ENCODE measurements at regions not wholly inside any gene's neighbourhood (a gene's known extent, or its start where the extent isn't known, plus 50 kb on each side); places are given as distances from the start of the nearest gene placed in this dataset.

DNA sequence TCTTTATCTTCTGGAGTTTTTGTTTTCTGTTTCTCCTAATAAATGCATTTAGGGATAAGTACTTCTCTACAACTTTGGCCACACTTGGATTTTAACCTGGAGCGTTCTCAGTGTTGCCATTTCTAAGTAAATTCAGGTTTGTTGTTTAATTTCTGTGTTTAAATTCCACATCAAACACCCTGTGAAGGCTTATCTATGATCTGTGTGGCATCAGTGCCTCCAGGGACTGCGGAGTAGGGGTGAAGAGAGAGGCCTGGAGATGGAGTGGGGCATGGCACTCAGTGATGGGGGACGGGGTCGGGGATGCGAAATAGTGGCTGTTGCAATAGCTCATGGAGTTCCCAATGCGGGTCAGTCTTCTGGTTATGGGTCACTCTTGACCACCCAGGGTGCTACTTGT lies 294.8 kb downstream of the HS3ST3B1 start:
- H4K20me1 ChIP-seq (ENCODE audit: insufficient read depth) = no peaks in the 10 kb centered on the region
- no peaks in the 10 kb centered on the region for H3K9me2 ChIP-seq (ENCODE audit: insufficient read depth)
- no peaks in the 10 kb centered on the region; a peak in 1 of 4 replicates for H3K9me3 ChIP-seq (ENCODE audit: control insufficient read depth in 1 of 2, insufficient read depth in 1 of 2, low read depth in 1 of 2, low read length in 2 of 2)
- BruUV-seq (replicated peaks) = no TSS peak
- TF ChIP-seq TCF7L2 (IDR thresholded peaks at IDR 0.05; ENCODE audit: borderline replicate concordance, extremely low read depth, insufficient read depth, insufficient read length) (no peak), EZH2phosphoT487 (IDR thresholded peaks at IDR 0.05; ENCODE audit: borderline replicate concordance) (no peak), CEBPB (IDR thresholded peaks at IDR 0.05; ENCODE audit: low read depth) (no peak), JUND (IDR thresholded peaks at IDR 0.05) (no peak), EGR1 (IDR thresholded peaks at IDR 0.05; ENCODE audit: low read depth) (no peak), FOSL1 (IDR thresholded peaks at IDR 0.05; ENCODE audit: low read depth) (no peak)
- TF ChIP-seq, protein P1, sequence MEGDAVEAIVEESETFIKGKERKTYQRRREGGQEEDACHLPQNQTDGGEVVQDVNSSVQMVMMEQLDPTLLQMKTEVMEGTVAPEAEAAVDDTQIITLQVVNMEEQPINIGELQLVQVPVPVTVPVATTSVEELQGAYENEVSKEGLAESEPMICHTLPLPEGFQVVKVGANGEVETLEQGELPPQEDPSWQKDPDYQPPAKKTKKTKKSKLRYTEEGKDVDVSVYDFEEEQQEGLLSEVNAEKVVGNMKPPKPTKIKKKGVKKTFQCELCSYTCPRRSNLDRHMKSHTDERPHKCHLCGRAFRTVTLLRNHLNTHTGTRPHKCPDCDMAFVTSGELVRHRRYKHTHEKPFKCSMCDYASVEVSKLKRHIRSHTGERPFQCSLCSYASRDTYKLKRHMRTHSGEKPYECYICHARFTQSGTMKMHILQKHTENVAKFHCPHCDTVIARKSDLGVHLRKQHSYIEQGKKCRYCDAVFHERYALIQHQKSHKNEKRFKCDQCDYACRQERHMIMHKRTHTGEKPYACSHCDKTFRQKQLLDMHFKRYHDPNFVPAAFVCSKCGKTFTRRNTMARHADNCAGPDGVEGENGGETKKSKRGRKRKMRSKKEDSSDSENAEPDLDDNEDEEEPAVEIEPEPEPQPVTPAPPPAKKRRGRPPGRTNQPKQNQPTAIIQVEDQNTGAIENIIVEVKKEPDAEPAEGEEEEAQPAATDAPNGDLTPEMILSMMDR (IDR thresholded peaks at IDR 0.05 in 2 of 3, conservative IDR thresholded peaks at IDR 0.05 in 1 of 3; ENCODE audit: borderline replicate concordance in 1 of 3, insufficient read depth in 1 of 3, low read depth in 2 of 3, low read length in 2 of 3) = no peak
- TF ChIP-seq, protein P2, sequence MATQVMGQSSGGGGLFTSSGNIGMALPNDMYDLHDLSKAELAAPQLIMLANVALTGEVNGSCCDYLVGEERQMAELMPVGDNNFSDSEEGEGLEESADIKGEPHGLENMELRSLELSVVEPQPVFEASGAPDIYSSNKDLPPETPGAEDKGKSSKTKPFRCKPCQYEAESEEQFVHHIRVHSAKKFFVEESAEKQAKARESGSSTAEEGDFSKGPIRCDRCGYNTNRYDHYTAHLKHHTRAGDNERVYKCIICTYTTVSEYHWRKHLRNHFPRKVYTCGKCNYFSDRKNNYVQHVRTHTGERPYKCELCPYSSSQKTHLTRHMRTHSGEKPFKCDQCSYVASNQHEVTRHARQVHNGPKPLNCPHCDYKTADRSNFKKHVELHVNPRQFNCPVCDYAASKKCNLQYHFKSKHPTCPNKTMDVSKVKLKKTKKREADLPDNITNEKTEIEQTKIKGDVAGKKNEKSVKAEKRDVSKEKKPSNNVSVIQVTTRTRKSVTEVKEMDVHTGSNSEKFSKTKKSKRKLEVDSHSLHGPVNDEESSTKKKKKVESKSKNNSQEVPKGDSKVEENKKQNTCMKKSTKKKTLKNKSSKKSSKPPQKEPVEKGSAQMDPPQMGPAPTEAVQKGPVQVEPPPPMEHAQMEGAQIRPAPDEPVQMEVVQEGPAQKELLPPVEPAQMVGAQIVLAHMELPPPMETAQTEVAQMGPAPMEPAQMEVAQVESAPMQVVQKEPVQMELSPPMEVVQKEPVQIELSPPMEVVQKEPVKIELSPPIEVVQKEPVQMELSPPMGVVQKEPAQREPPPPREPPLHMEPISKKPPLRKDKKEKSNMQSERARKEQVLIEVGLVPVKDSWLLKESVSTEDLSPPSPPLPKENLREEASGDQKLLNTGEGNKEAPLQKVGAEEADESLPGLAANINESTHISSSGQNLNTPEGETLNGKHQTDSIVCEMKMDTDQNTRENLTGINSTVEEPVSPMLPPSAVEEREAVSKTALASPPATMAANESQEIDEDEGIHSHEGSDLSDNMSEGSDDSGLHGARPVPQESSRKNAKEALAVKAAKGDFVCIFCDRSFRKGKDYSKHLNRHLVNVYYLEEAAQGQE (IDR thresholded peaks at IDR 0.05; ENCODE audit: low read depth) = no peak
- TF ChIP-seq, protein P3, sequence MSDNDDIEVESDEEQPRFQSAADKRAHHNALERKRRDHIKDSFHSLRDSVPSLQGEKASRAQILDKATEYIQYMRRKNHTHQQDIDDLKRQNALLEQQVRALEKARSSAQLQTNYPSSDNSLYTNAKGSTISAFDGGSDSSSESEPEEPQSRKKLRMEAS (IDR thresholded peaks at IDR 0.05) = no peak
- ATAC-seq (no peak), DNase-seq (ENCODE audit: low read depth, low spot score) (no peak)
- no peak overlapping the region for H3K27ac ChIP-seq (ENCODE audit: low read depth, low read length)
- H3K4me1 ChIP-seq (ENCODE audit: control insufficient read depth in 1 of 2, insufficient read depth in 2 of 2, low read length in 2 of 2) = no peaks in the 10 kb centered on the region
- intact Hi-C loops (cut with micrococcal nuclease) = no loop called here
- no peaks in the 10 kb centered on the region for H3K36me3 ChIP-seq (ENCODE audit: control insufficient read depth in 1 of 2, insufficient read depth in 2 of 2, low read length in 2 of 2)
- no peak overlapping the region for H3K9ac ChIP-seq (ENCODE audit: low read length)
- no peak overlapping the region for H3K4me3 ChIP-seq (replicated peaks in 1 of 2; ENCODE audit: low read depth in 1 of 2, low read length in 2 of 2)
- ChIA-PET RAD21 (ENCODE audit: low non-redundant PET in 1 of 2, low total read pairs in 2 of 2, uncharacterized antibody in 2 of 2, unreplicated experiment in 2 of 2) (no interaction called here), CTCF (no interaction called here), POLR2A (no interaction called here)
- no peak overlapping the region for H2AFZ ChIP-seq (ENCODE audit: low read depth, low read length, poor library complexity, severe bottlenecking)
- no peak overlapping the region for H3K4me2 ChIP-seq (ENCODE audit: low read length)
- H3K27me3 ChIP-seq (ENCODE audit: insufficient read depth, low read length) = no peaks in the 10 kb centered on the region
- H3K79me2 ChIP-seq (ENCODE audit: insufficient read depth, low read length) = no peaks in the 10 kb centered on the region
